Kidney capillary endothelial cell (primary cell): ENCODE measurements at regions not wholly inside any gene's neighbourhood (a gene's known extent, or its start where the extent isn't known, plus 50 kb on each side); places are given as distances from the start of the nearest gene placed in this dataset.
"Not testable (repeated sequence)": the region's sequence is repeated elsewhere in the genome, so short reads cannot be mapped to it uniquely, and the experiment has no call there.

Source experiments
- DNase-seq: peaks from one replicate; pipeline ENCODE4 v3.0.0-alpha.2; 2018; ENCODE audit warnings: low spot score

DNA sequence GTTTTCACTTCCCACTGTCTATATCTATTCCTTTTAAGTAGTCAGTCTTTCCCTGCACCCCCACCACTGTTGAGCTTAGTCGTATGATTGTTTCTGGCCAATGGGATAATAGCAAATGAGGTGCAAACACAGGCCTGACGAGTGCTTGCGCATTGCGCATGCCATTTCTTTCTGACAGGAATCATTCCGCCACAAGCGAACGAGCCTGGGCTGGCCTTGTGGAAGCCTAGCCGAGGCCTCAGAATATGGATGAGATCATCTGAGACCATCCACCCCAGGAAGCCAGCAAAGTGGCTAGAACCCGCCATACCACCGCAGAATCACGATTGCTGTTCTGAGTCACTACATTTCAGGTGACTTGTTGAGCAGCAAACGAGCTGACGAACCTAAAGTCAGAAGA lies 52.2 kb upstream of the PRL start:
- DNase-seq = no peak

DNA sequence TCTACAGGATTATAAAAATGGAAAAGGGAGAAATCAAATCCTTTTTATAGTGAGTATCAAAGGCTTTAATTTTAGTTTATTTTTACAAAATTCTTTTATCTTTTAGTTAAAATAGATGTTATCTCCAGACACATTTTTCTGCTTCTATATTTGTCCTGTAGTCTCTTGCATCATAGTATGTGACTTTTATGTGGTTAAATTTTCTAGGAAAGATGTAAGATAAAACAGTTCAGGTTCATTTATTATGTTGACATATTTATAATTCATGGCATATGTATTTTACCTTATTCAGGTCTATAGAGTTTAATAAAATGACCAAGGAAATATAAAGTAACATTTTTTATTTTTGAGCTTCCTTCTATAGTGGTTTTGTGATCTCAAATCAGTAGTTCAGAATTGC lies 52.7 kb upstream of the PRL start:
- no peak for DNase-seq

- DNase-seq = no peak
Measured at GRCh38 chr6:22350109-22350508, 53.3 kb upstream of the PRL start.

DNA sequence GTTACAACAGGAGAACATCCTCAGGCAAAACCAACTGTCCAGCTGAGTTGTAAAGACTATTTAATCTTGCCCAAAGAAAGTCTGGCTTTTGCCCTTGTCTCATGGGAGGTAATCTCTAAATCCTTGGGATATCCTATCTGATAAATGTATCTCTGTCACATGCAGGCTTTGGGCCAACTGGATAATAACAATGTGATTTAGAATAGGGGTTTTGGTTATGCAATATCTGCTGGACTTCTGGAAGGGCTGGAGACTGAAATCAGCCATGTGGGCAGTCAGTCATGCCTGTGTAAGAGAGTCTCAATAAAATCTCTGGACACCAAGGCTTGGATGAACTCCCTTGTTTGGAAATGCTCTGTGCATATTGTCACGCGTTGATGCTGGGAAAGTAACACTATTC lies 56.3 kb upstream of the PRL start:
- DNase-seq = no peak

GRCh38 chr6:22356362-22356940 lies 59.6 kb upstream of the PRL start:
- DNase-seq = no peak

GRCh38 chr6:22357724-22358189 lies 60.9 kb upstream of the PRL start:
- DNase-seq = no peak

DNA sequence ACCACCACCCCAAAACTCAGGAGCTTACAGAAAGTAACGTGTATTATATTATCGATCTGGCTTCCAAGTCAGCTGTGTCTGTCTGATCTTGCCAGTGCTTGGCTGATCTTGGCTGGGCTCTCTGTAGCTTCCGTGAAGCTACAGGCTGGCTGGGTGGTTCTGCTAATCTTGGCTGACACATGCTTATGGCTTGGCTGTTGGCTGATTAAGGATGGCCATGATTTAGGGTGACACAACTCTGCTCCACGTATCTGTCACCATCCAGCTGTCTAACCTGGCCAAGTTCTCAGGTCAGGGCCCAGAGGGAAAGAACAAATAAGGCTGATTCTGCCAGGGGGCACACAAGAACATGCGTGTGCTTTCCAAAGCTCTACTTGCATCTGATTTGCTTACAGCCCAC lies 64.7 kb upstream of the PRL start:
- DNase-seq = no peak

GRCh38 chr6:22362361-22362760 lies 65.5 kb upstream of the PRL start:
- DNase-seq = no peak

DNA sequence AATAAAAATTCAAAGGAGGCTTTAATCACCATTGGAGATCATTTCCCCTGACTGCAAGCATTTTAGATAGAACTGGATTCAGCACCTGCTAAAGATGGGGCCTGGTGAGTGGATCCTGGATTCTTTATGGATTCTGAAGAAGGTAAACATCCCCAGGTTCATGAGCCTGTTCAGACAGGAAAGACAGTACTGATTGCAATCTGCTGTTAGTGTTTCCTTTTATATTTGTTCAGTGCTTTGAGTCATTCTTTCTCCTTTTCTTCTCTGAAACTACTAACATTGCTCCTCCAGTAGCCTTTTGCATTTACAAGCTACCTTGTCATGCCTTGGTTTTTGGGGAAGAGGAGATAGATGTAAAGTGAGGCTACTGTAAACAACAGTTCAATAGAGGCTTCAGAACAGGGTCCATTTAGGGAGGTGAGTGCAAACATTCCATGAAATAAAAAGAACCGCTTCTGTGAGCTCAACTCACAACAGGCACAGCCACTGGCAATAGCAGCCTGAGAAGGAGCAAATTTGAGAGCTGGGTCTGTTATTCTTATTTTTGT lies 66.4 kb upstream of the PRL start:
- DNase-seq = no peak

- no peak for DNase-seq
Measured at GRCh38 chr6:22363714-22364239, 66.9 kb upstream of the PRL start.

GRCh38 chr6:22364306-22364705 lies 67.5 kb upstream of the PRL start:
- no peak for DNase-seq

- DNase-seq = no peak
Measured at GRCh38 chr6:22366214-22366613, 69.4 kb upstream of the PRL start.

DNA sequence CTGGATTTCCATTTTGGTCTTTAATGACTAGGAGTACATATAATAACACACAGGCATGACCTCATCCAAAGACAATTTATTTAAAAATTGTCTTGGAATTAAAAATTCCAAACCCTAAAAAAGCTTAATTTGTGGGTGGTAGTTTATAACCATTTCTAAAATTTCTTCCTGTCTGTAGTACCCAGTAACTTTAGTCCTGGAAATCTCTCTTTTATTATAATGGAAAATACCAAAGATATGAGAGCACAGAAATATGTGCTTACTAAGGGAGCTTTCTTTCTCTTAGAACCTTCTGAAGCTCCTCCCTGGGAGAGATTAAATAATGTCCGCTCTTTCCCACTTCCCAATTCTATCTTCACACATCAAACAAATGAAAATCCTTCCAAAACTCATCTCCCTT lies 70.5 kb upstream of the PRL start:
- no peak for DNase-seq

- DNase-seq = no peak
Measured at GRCh38 chr6:22368794-22369193, 72.0 kb upstream of the PRL start.

DNA sequence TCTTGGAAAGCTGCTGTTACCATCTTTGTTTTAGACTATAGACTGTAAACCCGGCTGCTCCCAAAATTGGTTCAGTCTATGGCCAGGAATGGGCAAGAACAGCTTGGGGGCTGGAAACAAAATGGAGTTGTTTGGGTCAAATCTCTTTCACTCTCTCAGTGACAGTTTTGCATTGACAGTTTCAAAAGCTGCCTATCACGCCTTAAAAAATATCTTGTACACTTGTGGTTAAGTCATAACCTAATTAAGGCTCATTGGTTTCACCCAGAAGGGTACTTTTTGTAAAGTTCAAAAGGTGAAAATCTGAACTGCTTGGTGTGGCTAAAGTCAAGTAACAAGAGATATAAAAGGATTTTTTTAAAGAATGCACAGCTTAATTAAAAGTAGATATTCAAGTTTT lies 76.1 kb upstream of the PRL start:
- DNase-seq = no peak

DNA sequence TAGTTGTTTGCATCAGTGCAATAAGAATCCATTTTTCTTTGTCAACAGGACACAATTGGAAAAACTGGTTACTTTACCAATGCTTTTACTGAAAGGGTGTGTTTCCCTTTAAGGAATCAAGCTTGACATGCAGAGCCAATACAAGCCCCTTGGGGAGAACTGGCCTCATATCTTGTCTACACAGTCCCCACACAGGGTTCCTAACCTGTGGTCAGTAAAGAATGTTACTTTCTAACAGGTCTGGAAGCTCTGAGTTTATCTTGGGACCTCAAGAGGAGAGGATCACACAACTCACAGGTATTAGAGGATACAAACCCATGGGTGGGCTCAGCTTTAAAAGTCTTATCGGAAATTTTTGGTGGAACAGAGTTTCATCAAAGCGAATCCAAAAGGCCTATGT lies 78.1 kb upstream of the PRL start:
- DNase-seq = not testable (repeated sequence)

- DNase-seq = not testable (repeated sequence)
Measured at GRCh38 chr6:22376293-22376692, 79.5 kb upstream of the PRL start.

DNA sequence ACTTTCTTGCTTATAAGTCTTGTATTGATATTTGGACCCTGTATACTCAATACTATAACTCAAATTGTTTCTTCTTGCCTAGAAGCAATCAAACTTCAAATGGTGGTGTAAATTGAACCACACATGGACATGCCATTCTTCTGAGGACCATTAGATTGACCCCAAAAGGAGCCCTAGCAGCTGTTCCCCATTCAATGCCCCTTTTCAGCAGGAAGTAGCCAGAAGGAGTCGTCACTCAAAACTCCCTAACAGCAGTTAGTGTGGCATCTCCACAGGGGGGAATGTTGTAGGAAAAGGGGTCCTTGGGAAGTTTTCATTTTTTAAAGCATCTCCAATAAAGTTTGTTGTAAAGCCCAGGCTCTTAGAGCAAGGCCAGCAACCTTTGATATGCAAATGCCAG lies 81.7 kb upstream of the PRL start:
- not testable (repeated sequence) for DNase-seq

GRCh38 chr6:22380236-22380635 lies 83.4 kb upstream of the PRL start:
- no peak for DNase-seq

DNA sequence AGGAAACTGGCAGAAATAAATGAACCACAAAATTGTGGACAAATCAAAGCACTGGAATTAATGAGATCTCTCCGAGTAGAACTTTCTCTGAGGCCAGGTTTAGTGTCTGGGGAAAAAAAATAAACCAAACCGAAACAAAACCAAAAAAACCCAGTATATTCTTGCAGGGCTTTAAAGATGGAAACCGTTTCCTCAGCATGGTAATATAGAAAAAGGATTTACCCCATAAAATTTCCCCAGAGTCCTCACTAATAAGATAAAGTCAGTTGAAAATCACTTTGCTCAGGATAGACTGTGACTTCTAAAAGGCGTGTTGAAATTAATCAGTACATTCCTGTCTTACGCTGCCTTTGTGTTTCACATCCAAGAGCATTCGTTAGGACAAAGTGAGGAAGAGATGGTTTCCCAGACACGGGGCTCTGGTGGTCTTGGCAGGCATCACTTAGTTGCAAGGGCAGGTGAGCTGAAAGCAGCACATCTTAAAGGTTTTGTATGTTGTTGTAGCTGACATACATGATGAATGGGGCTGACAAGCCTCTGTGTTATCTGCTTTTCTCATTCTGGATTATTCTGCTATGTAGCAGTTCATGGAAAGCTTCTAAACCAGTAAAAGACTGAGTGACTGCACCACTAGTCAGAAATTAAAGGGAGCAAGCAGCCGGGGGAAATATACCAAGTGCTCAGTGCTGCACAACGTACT lies 85.2 kb upstream of the PRL start:
- DNase-seq = no peak

GRCh38 chr6:22383016-22383415 lies 86.2 kb upstream of the PRL start:
- DNase-seq = no peak

DNA sequence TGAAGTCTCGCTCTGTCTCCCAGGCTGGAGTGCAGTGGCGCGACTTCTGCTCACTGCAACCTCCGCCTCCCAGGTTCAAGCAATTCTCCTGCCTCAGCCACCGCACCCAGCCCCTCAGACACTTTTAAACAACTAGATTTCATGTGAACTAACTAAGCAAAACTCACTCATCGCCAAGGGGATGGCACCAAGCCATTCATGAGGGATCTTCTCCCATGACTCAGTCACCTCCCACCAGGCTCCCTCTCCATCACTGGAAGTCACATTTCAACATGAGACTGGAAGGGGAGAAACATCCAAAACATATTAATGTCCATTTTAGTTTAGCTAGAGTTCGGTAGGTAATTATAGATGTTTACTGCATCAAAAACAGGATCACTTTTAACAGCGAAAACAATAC lies 95.9 kb upstream of the PRL start:
- no peak for DNase-seq

DNA sequence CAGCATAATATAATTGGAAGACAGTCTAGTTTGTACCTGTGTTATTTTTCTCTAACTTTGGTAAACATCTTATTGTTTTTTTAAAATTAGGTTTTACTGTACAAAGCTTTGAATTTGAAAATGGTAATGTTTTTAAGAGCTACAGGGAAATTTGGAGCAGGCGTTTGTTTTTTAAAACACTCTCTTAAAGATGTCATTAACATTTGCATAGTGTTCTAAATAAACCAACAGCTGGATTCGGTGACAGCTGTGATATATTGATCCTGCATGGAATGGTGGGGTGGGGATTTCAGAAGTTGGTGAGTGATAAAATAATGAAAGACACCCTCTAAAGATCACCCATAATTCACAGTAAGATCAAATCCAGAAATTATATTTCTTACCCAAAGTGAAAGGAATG lies 97.9 kb upstream of the PRL start:
- DNase-seq = no peak

- no peak for DNase-seq
Measured at GRCh38 chr6:22399693-22400092, 102.9 kb upstream of the PRL start.
